SK-N-SH treated with all-trans-retinoic acid at 6 μM for 48 hours (cell line): ENCODE measurements at regions not wholly inside any gene's neighbourhood (a gene's known extent, or its start where the extent isn't known, plus 50 kb on each side); places are given as distances from the start of the nearest gene placed in this dataset.

Source experiments
- ATAC-seq: fragments of 200-7000 bp; cut with Tn5 transposase; 3 replicates; pipeline ENCODE4 v1.9.1; 2020; ENCODE audit warnings: mild to moderate bottlenecking, moderate library complexity
- ARNTL ChIP-seq: fragments of 450-650 bp; formaldehyde crosslinking; IDR thresholded peaks from 2 replicates; pipeline ENCODE4 v1.5.0; 2020; ENCODE audit warnings: low read depth, mild to moderate bottlenecking, moderate library complexity, borderline replicate concordance
- BACH2 ChIP-seq: fragments of 250-450 bp; sonication (Bioruptor Pico); IDR thresholded peaks from 2 replicates; pipeline ENCODE4 v1.9.0; 2021; ENCODE audit warnings: mild to moderate bottlenecking, borderline replicate concordance
- CSDC2 ChIP-seq: fragments of 250-450 bp; sonication (Bioruptor Pico); IDR thresholded peaks from 2 replicates; pipeline ENCODE4 v1.5.0; 2020; ENCODE audit warnings: mild to moderate bottlenecking, moderate library complexity
- ESRRG ChIP-seq: fragments of 250-450 bp; sonication (Bioruptor Pico); IDR thresholded peaks from 2 replicates; pipeline ENCODE4 v1.6.1; 2021; ENCODE audit warnings: mild to moderate bottlenecking
- GLIS3 ChIP-seq: fragments of 250-450 bp; sonication (Bioruptor Pico); IDR thresholded peaks from 2 replicates; pipeline ENCODE4 v1.5.0; 2020; ENCODE audit warnings: mild to moderate bottlenecking, moderate library complexity
- OSR1 ChIP-seq: fragments of 250-450 bp; sonication (Bioruptor Pico); IDR thresholded peaks from 2 replicates; pipeline ENCODE4 v1.8.0; 2022; ENCODE audit warnings: moderate library complexity, mild to moderate bottlenecking, inconsistent platforms
- PPARA ChIP-seq: fragments of 250-450 bp; sonication (Bioruptor Pico); IDR thresholded peaks from 2 replicates; pipeline ENCODE4 v1.5.0; 2020; ENCODE audit warnings: mild to moderate bottlenecking, borderline replicate concordance
- RARB ChIP-seq: fragments of 250-450 bp; sonication (Bioruptor Pico); IDR thresholded peaks from 2 replicates; pipeline ENCODE4 v1.8.0; 2021; ENCODE audit warnings: mild to moderate bottlenecking, moderate library complexity
- SNAI2 ChIP-seq: fragments of 250-450 bp; sonication (Bioruptor Pico); IDR thresholded peaks from 2 replicates; pipeline ENCODE4 v1.5.0; 2020; ENCODE audit warnings: mild to moderate bottlenecking, moderate library complexity
- TCF4 ChIP-seq: fragments of 250-450 bp; sonication (Bioruptor Pico); IDR thresholded peaks from 2 replicates; pipeline ENCODE4 v1.8.0; 2021; ENCODE audit warnings: mild to moderate bottlenecking, moderate library complexity, borderline replicate concordance
- TOX ChIP-seq: fragments of 250-450 bp; sonication (Bioruptor Pico); IDR thresholded peaks from 2 replicates; pipeline ENCODE4 v1.8.0; 2021; ENCODE audit warnings: mild to moderate bottlenecking, moderate library complexity, borderline replicate concordance
- ZC3H10 ChIP-seq: fragments of 250-450 bp; sonication (Bioruptor Pico); IDR thresholded peaks from 2 replicates; pipeline ENCODE4 v1.5.1; 2021; ENCODE audit warnings: mild to moderate bottlenecking, moderate library complexity
- ZFP3 ChIP-seq: fragments of 250-450 bp; sonication (Bioruptor Pico); IDR thresholded peaks from 2 replicates; pipeline ENCODE4 v1.5.0; 2020; ENCODE audit warnings: mild to moderate bottlenecking, moderate library complexity
- ZFP30 ChIP-seq: fragments of 450-650 bp; formaldehyde crosslinking; IDR thresholded peaks from 2 replicates; pipeline ENCODE4 v1.5.0; 2022; ENCODE audit warnings: mild to moderate bottlenecking, moderate library complexity
- ZNF565 ChIP-seq: fragments of 450-650 bp; formaldehyde crosslinking; conservative IDR thresholded peaks from 2 replicates; pipeline ENCODE4 v1.5.0; 2020; ENCODE audit warnings: low read depth, mild to moderate bottlenecking, moderate library complexity
- ZNF70 ChIP-seq: fragments of 450-650 bp; formaldehyde crosslinking; IDR thresholded peaks from 2 replicates; pipeline ENCODE4 v1.5.0; 2020; ENCODE audit warnings: mild to moderate bottlenecking, moderate library complexity
- ZNF8 ChIP-seq: fragments of 450-650 bp; formaldehyde crosslinking; IDR thresholded peaks from 2 replicates; pipeline ENCODE4 v1.5.0; 2020; ENCODE audit warnings: mild to moderate bottlenecking, moderate library complexity
- TF ChIP-seq, protein P1 (sequence below): fragments of 250-450 bp; sonication (Bioruptor Pico); IDR thresholded peaks from 2 replicates; pipeline ENCODE4 v1.5.1; 2021; ENCODE audit warnings: mild to moderate bottlenecking, moderate library complexity
- TF ChIP-seq, protein P2 (sequence below): fragments of 250-450 bp; sonication (Bioruptor Pico); IDR thresholded peaks from 2 replicates; pipeline ENCODE4 v1.5.1; 2020; ENCODE audit warnings: low read depth, mild to moderate bottlenecking, moderate library complexity
- TF ChIP-seq, protein P3 (sequence below): fragments of 250-450 bp; sonication (Bioruptor Pico); IDR thresholded peaks from 2 replicates; pipeline ENCODE4 v1.8.0; 2021; ENCODE audit warnings: low read depth, mild to moderate bottlenecking, moderate library complexity, borderline replicate concordance
- TF ChIP-seq, protein P4 (sequence below): fragments of 250-450 bp; sonication (Bioruptor Pico); IDR thresholded peaks from 2 replicates; pipeline ENCODE4 v1.5.0; 2020; ENCODE audit warnings: mild to moderate bottlenecking, moderate library complexity

DNA sequence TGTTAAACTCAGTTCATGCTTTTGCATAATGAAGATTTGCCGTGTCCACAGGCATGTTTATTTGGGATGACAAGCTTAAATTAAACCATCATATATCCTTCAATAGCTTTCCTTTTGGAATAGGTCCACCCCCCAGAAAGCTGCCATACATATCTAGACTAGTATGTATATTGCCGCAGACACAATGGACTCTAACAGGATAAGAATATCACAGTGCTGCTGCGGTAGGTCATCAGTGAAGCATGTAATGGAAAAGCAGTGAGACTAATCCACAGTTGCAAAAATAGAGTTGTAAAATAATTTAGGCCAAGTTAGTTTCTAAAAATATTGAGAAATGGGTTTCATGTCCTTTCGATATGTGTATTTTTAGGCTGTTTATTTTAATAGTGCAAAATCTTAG, 819.9 kb upstream of the DPPA4 start:
- TF ChIP-seq ZFP30 (CRISPR knock-in tag) (no peak), ZNF565 (CRISPR knock-in tag) (no peak), BACH2 (no peak), ZNF70 (CRISPR knock-in tag) (no peak), ZC3H10 (no peak), RARB (no peak), ESRRG (CRISPR knock-in tag) (no peak), ZFP3 (CRISPR knock-in tag) (no peak), PPARA (CRISPR knock-in tag) (no peak), ARNTL (CRISPR knock-in tag) (no peak), TCF4 (no peak), TOX (CRISPR knock-in tag) (no peak), CSDC2 (no peak)
- TF ChIP-seq, protein P1, sequence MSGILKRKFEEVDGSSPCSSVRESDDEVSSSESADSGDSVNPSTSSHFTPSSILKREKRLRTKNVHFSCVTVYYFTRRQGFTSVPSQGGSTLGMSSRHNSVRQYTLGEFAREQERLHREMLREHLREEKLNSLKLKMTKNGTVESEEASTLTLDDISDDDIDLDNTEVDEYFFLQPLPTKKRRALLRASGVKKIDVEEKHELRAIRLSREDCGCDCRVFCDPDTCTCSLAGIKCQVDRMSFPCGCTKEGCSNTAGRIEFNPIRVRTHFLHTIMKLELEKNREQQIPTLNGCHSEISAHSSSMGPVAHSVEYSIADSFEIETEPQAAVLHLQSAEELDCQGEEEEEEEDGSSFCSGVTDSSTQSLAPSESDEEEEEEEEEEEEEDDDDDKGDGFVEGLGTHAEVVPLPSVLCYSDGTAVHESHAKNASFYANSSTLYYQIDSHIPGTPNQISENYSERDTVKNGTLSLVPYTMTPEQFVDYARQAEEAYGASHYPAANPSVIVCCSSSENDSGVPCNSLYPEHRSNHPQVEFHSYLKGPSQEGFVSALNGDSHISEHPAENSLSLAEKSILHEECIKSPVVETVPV (CRISPR knock-in tag) = no peak
- TF ChIP-seq, protein P2, sequence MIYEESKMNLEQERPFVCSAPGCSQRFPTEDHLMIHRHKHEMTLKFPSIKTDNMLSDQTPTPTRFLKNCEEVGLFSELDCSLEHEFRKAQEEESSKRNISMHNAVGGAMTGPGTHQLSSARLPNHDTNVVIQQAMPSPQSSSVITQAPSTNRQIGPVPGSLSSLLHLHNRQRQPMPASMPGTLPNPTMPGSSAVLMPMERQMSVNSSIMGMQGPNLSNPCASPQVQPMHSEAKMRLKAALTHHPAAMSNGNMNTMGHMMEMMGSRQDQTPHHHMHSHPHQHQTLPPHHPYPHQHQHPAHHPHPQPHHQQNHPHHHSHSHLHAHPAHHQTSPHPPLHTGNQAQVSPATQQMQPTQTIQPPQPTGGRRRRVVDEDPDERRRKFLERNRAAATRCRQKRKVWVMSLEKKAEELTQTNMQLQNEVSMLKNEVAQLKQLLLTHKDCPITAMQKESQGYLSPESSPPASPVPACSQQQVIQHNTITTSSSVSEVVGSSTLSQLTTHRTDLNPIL = no peak
- TF ChIP-seq, protein P3, sequence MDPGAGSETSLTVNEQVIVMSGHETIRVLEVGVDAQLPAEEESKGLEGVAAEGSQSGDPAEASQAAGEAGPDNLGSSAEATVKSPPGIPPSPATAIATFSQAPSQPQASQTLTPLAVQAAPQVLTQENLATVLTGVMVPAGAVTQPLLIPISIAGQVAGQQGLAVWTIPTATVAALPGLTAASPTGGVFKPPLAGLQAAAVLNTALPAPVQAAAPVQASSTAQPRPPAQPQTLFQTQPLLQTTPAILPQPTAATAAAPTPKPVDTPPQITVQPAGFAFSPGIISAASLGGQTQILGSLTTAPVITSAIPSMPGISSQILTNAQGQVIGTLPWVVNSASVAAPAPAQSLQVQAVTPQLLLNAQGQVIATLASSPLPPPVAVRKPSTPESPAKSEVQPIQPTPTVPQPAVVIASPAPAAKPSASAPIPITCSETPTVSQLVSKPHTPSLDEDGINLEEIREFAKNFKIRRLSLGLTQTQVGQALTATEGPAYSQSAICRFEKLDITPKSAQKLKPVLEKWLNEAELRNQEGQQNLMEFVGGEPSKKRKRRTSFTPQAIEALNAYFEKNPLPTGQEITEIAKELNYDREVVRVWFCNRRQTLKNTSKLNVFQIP (CRISPR knock-in tag) = no peak

DNA sequence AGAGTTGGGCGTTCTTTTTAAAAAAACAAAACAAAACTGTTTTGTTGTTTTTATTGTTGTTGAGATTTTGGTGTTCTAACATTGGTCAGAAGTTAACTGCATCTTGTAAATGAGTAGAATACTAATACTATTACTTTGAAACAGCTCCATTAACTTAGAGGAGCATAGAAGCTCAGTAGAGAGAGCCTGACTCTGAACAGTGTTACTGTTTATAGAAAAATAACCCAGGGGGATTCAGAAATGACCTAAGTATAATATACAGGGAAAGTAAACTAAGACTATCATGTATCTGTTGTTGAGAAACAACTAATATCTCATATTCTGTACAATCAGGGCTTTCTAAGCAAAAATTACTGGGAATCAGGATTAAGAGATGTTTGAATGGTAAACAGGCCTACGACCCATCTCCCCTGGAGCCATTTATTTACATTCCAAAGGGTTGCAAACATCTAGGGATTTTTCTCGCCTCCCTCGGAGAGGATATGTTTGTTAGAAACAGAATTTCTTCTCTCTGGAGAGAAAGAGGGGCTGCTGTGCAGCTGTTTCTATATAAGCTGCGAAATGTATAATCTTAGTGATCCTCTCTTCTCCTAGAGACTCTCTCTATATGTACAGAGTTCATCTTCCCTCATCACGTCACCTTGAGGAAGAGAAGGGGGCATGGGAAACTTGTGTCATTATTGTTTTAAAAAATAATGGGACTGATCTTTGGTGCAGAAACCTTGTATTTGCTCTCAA, 827.5 kb upstream of the DPPA4 start:
- TF ChIP-seq, protein P3 (CRISPR knock-in tag) = no peak
- TF ChIP-seq, protein P1 (CRISPR knock-in tag) = no peak
- TF ChIP-seq ZNF565 (CRISPR knock-in tag) = no peak
- TF ChIP-seq ESRRG (CRISPR knock-in tag) = no peak
- no peak for TF ChIP-seq TOX (CRISPR knock-in tag)
- TF ChIP-seq, protein P4, sequence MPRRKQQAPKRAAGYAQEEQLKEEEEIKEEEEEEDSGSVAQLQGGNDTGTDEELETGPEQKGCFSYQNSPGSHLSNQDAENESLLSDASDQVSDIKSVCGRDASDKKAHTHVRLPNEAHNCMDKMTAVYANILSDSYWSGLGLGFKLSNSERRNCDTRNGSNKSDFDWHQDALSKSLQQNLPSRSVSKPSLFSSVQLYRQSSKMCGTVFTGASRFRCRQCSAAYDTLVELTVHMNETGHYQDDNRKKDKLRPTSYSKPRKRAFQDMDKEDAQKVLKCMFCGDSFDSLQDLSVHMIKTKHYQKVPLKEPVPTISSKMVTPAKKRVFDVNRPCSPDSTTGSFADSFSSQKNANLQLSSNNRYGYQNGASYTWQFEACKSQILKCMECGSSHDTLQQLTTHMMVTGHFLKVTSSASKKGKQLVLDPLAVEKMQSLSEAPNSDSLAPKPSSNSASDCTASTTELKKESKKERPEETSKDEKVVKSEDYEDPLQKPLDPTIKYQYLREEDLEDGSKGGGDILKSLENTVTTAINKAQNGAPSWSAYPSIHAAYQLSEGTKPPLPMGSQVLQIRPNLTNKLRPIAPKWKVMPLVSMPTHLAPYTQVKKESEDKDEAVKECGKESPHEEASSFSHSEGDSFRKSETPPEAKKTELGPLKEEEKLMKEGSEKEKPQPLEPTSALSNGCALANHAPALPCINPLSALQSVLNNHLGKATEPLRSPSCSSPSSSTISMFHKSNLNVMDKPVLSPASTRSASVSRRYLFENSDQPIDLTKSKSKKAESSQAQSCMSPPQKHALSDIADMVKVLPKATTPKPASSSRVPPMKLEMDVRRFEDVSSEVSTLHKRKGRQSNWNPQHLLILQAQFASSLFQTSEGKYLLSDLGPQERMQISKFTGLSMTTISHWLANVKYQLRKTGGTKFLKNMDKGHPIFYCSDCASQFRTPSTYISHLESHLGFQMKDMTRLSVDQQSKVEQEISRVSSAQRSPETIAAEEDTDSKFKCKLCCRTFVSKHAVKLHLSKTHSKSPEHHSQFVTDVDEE (CRISPR knock-in tag) = no peak
- TF ChIP-seq BACH2 = no peak
- TF ChIP-seq TCF4 = no peak
- no peak for TF ChIP-seq OSR1 (CRISPR knock-in tag)
- TF ChIP-seq SNAI2 (CRISPR knock-in tag) = no peak
- TF ChIP-seq ZFP30 (CRISPR knock-in tag) = no peak
- TF ChIP-seq ARNTL (CRISPR knock-in tag) = no peak
- TF ChIP-seq, protein P2 = no peak
- no peak for TF ChIP-seq CSDC2
- TF ChIP-seq GLIS3 (CRISPR knock-in tag) = no peak
- TF ChIP-seq ZNF8 = no peak
- TF ChIP-seq RARB = no peak
- no peak for TF ChIP-seq PPARA (CRISPR knock-in tag)
- no peak for TF ChIP-seq ZNF70 (CRISPR knock-in tag)
- ATAC-seq = no peak

More for the DNA sequence above, 819.9 kb upstream of the DPPA4 start:
- ATAC-seq = no peak
